CD8-positive, alpha-beta memory T cell (primary cell): ENCODE measurements at regions not wholly inside any gene's neighbourhood (a gene's known extent, or its start where the extent isn't known, plus 50 kb on each side); places are given as distances from the start of the nearest gene placed in this dataset.

Experiments used
- CTCF ChIA-PET: fragments of 350-600 bp; sonication (Branson Sonifier 250); formaldehyde crosslinking; loops from one replicate; lab custom pipeline; 2021; ENCODE audit warnings: antibody characterized with exemption; lab: Charles Lee
- POLR2A ChIA-PET: fragments of 350-600 bp; sonication (Branson Sonifier 250); formaldehyde crosslinking; loops from one replicate; lab custom pipeline; 2021; ENCODE audit warnings: antibody characterized with exemption; lab: Charles Lee
- DNase-seq, 5 donors: peaks; one replicate each; pipeline versions ENCODE4 v3.0.0 to v3.0.0-alpha.2; 2020 to 2022; ENCODE audit warnings: mixed read lengths in 1 of 5
- H3K27ac ChIP-seq: one replicate; pipeline ENCODE4 v1.7.0; 2013; ENCODE audit warnings: low read depth, mild to moderate bottlenecking, low read length, moderate library complexity
- H3K27me3 ChIP-seq: 2 replicates; pipeline ENCODE4 v1.7.0; 2013; ENCODE audit warnings: low read length, mild to moderate bottlenecking; ENCODE audit not compliant: insufficient read depth, poor library complexity, severe bottlenecking
- H3K36me3 ChIP-seq: 2 replicates; pipeline ENCODE4 v1.7.0; 2013; ENCODE audit warnings: mild to moderate bottlenecking, low read length, moderate library complexity; ENCODE audit not compliant: insufficient read depth
- H3K4me1 ChIP-seq: 2 replicates; pipeline ENCODE4 v1.7.0; 2013; ENCODE audit warnings: mild to moderate bottlenecking, low read length, moderate library complexity; ENCODE audit not compliant: insufficient read depth
- H3K4me3 ChIP-seq: 2 replicates; pipeline ENCODE4 v1.7.0; 2013; ENCODE audit warnings: mild to moderate bottlenecking, low read length
- H3K9me3 ChIP-seq: 2 replicates; pipeline ENCODE4 v1.7.0; 2013; ENCODE audit warnings: mild to moderate bottlenecking, low read length
- H3K27ac Mint-ChIP-seq, 8 donors: one replicate each; pipeline ENCODE4 v1.8.0; 2020 to 2021; ENCODE audit warnings: mixed read lengths in 8 of 8, mild to moderate bottlenecking in 6 of 8, inconsistent platforms in 3 of 8, moderate library complexity in 3 of 8
- H3K27me3 Mint-ChIP-seq, 2 donors: one replicate each; pipeline ENCODE4 v1.8.0; 2020 to 2021; ENCODE audit warnings: mixed read lengths in 2 of 2, mild to moderate bottlenecking in 1 of 2, moderate library complexity in 1 of 2
- H3K36me3 Mint-ChIP-seq, 3 donors: one replicate each; pipeline ENCODE4 v1.8.0; 2020 to 2021; ENCODE audit warnings: mixed read lengths in 3 of 3, inconsistent platforms in 1 of 3, mild to moderate bottlenecking in 1 of 3
- H3K4me1 Mint-ChIP-seq, 3 donors: one replicate each; pipeline ENCODE4 v1.8.0; 2020 to 2021; ENCODE audit warnings: mixed read lengths in 3 of 3, inconsistent platforms in 1 of 3, mild to moderate bottlenecking in 1 of 3
- H3K4me3 Mint-ChIP-seq, 7 donors: one replicate each; pipeline ENCODE4 v1.8.0; 2020 to 2021; ENCODE audit warnings: mixed read lengths in 7 of 7, mild to moderate bottlenecking in 6 of 7, moderate library complexity in 4 of 7, inconsistent platforms in 2 of 7
- H3K9me3 Mint-ChIP-seq, 5 donors: one replicate each; pipeline ENCODE4 v1.8.0; 2020 to 2022; ENCODE audit warnings: mixed read lengths in 5 of 5, mild to moderate bottlenecking in 3 of 5, moderate library complexity in 2 of 5, inconsistent platforms in 1 of 5

GRCh38 chr7:57362868-57363267, 87.1 kb upstream of the ZNF716 start:
- no peaks in the 10 kb centered on the region for H3K27me3 ChIP-seq
- H3K27ac ChIP-seq: no peak overlapping the region
- H3K36me3 ChIP-seq: no peaks in the 10 kb centered on the region
- no peak for DNase-seq
- Mint-ChIP-seq H3K27me3 (peaks cover 0 to 2% of the 10 kb centered on the region in 2 donors), H3K36me3 (no peaks in the 10 kb centered on the region), H3K4me1 (no peaks in the 10 kb centered on the region), H3K9me3 (peaks cover 16 to 63% (median 27%) of the 10 kb centered on the region in 5 donors), H3K27ac (no peak overlapping the region), H3K4me3 (no peak overlapping the region)
- H3K9me3 ChIP-seq: no peaks in the 10 kb centered on the region
- H3K4me1 ChIP-seq: no peaks in the 10 kb centered on the region
- ChIA-PET POLR2A (no interaction called here), CTCF (no interaction called here)
- no peak overlapping the region for H3K4me3 ChIP-seq

DNA sequence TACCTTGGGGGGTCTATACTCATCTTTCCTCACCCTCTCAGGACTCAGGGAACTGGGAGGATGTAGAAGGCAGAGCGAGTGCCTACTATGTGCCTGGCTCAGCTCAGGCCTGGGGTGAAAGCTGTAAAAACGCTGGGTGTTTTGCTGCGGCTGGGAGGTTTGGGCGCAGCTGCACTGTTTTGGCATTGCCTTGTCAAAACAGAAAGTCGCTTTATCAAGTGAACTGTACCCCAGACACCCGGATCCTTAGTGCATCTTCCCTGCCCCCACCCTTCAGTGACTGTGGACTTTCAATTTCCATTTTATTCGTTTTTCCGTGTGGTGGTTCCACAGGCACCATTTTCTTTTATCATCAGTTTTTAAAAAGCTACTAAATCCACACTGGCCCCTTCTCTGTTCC, 86.7 kb upstream of the ZNF716 start:
- no peak overlapping the region for H3K27ac Mint-ChIP-seq
- no peaks in the 10 kb centered on the region for H3K4me1 Mint-ChIP-seq

DNA sequence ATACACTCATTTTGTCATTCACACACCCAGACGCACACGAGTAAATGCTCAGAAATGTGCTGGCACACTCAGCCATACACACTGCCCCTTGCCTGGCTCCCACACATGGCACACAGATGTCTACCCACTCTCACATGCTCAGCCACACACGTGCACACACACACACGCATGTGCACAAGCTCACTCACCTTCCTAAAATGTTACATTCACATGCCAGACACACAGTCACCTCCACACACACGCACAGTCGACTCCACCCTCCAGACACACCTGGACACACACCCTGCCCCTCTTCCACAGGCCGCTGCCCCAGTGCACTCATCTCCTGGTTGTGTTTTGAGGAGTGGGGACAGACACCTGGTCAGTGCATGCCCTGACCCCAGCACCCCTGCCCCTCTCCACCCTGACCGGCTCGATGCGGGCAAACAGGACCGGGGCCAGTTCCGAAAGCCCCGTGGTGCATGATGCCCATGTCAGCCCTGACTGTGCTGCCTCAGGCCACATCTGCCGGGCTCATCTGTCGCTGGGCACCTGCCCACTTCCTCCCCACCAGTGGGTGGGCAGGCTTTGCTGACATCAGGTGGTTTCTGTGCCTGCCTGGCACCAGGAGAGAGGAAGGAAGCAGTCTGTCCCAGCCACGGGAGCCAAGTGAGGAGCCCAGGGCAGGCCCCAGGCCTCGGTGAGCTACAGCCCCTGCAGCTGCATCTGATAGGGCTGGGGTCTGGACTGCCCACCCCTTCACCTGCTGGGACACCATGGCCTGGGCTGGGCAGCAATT, 84.9 kb upstream of the ZNF716 start:
- H3K9me3 ChIP-seq: no peaks in the 10 kb centered on the region
- Mint-ChIP-seq H3K36me3 (no peaks in the 10 kb centered on the region), H3K27ac (peak overlapping the region in 1 of 8 donors; percentile 70), H3K9me3 (peaks cover 11 to 61% (median 27%) of the 10 kb centered on the region in 5 donors), H3K4me1 (no peaks in the 10 kb centered on the region), H3K4me3 (no peak overlapping the region), H3K27me3 (peaks cover 0 to 2% of the 10 kb centered on the region in 2 donors)
- POLR2A ChIA-PET: no interaction called here
- H3K27ac ChIP-seq: no peak overlapping the region
- no peaks in the 10 kb centered on the region for H3K4me1 ChIP-seq
- no peaks in the 10 kb centered on the region for H3K27me3 ChIP-seq
- CTCF ChIA-PET: no interaction called here
- no peak for DNase-seq
- H3K36me3 ChIP-seq: no peaks in the 10 kb centered on the region
- no peak overlapping the region for H3K4me3 ChIP-seq

More for the DNA sequence above, 86.7 kb upstream of the ZNF716 start:
- peaks cover 0 to 2% of the 10 kb centered on the region in 2 donors for H3K27me3 Mint-ChIP-seq
- no peak overlapping the region for H3K27ac ChIP-seq
- CTCF ChIA-PET: no interaction called here
- no peaks in the 10 kb centered on the region for H3K9me3 ChIP-seq
- H3K36me3 ChIP-seq: no peaks in the 10 kb centered on the region
- no peaks in the 10 kb centered on the region for H3K4me1 ChIP-seq
- H3K9me3 Mint-ChIP-seq: peaks cover 18 to 63% (median 28%) of the 10 kb centered on the region in 5 donors
- no peaks in the 10 kb centered on the region for H3K27me3 ChIP-seq
- H3K4me3 ChIP-seq: no peak overlapping the region
- POLR2A ChIA-PET: no interaction called here
- H3K4me3 Mint-ChIP-seq: no peak overlapping the region
- DNase-seq: no peak
- H3K36me3 Mint-ChIP-seq: no peaks in the 10 kb centered on the region

- Mint-ChIP-seq H3K27ac (no peak overlapping the region), H3K27me3 (peaks cover 0 to 2% of the 10 kb centered on the region in 2 donors), H3K36me3 (no peaks in the 10 kb centered on the region), H3K4me1 (no peaks in the 10 kb centered on the region), H3K4me3 (no peak overlapping the region), H3K9me3 (peaks cover 10 to 57% (median 24%) of the 10 kb centered on the region in 5 donors)
- Histone ChIP-seq H3K27me3 (no peaks in the 10 kb centered on the region), H3K9me3 (no peaks in the 10 kb centered on the region), H3K4me3 (no peak overlapping the region), H3K36me3 (no peaks in the 10 kb centered on the region), H3K27ac (no peak overlapping the region), H3K4me1 (no peaks in the 10 kb centered on the region)
- ChIA-PET CTCF (no interaction called here), POLR2A (no interaction called here)
- no peak for DNase-seq
Observed at GRCh38 chr7:57367171-57367570, 82.8 kb upstream of the ZNF716 start.

- no peak for DNase-seq
- no peak overlapping the region for H3K4me3 ChIP-seq
- H3K9me3 ChIP-seq: no peaks in the 10 kb centered on the region
- ChIA-PET POLR2A (no interaction called here), CTCF (no interaction called here)
- H3K9me3 Mint-ChIP-seq: peaks cover 10 to 45% (median 31%) of the 10 kb centered on the region in 5 donors
- no peaks in the 10 kb centered on the region for H3K36me3 ChIP-seq
- no peak overlapping the region for H3K27ac Mint-ChIP-seq
- H3K27me3 Mint-ChIP-seq: no peaks in the 10 kb centered on the region
- H3K36me3 Mint-ChIP-seq: no peaks in the 10 kb centered on the region
- no peaks in the 10 kb centered on the region for H3K4me1 Mint-ChIP-seq
- H3K4me3 Mint-ChIP-seq: no peak overlapping the region
- H3K27ac ChIP-seq: no peak overlapping the region
- H3K27me3 ChIP-seq: no peaks in the 10 kb centered on the region
- no peaks in the 10 kb centered on the region for H3K4me1 ChIP-seq
Observed at GRCh38 chr7:57370066-57370738, 79.8 kb upstream of the ZNF716 start.

DNA sequence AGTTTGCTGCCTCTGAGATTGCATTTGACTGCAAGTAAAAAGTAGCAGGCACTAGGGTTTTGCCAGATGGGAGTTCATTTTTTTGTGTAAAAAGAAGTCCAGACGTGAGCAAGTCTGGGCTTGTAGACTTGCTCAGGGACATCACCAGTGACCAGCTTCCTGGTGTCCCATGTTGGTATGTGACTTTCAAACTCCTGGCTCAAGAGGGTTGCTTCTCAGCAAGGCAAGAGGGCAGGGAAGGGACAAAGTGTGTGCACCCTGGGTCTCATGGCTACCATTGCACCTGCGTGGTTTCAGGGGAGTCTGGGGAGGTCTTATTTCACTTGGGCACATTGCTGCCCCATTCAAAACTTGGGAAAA, 79.3 kb upstream of the ZNF716 start:
- DNase-seq: no peak
- ChIA-PET CTCF (no interaction called here), POLR2A (no interaction called here)
- Mint-ChIP-seq H3K27ac (no peak overlapping the region), H3K4me1 (no peaks in the 10 kb centered on the region), H3K9me3 (peaks cover 10 to 50% (median 32%) of the 10 kb centered on the region in 5 donors), H3K4me3 (no peak overlapping the region), H3K27me3 (no peaks in the 10 kb centered on the region), H3K36me3 (no peaks in the 10 kb centered on the region)
- Histone ChIP-seq H3K4me1 (no peaks in the 10 kb centered on the region), H3K36me3 (no peaks in the 10 kb centered on the region), H3K27me3 (no peaks in the 10 kb centered on the region), H3K4me3 (no peak overlapping the region), H3K27ac (no peak overlapping the region), H3K9me3 (no peaks in the 10 kb centered on the region)

DNA sequence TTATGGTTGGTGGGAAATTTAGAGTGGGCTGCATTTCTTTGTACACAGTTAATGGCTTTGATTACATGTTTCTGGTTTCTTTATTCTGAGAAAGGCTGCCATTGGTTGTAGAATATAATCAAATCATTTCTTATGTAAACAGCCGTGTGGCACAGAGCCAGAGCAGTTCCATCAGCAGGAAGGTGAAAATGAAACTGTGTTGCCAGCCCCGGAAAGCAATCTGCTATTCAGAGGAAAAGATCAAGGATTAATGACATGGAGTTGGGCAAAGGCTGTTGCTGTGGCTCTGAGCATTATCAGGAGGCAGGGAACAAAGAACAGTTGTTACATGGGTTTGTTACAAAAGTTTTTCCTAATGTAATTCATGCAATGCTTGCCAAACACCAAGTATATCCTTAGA, 74.2 kb upstream of the ZNF716 start:
- H3K4me3 ChIP-seq: no peak overlapping the region
- ChIA-PET CTCF (no interaction called here), POLR2A (no interaction called here)
- Mint-ChIP-seq H3K36me3 (no peaks in the 10 kb centered on the region), H3K4me1 (no peaks in the 10 kb centered on the region), H3K4me3 (no peak overlapping the region), H3K27me3 (no peaks in the 10 kb centered on the region), H3K27ac (no peak overlapping the region), H3K9me3 (peaks cover 11 to 52% (median 30%) of the 10 kb centered on the region in 5 donors)
- H3K9me3 ChIP-seq: no peaks in the 10 kb centered on the region
- no peaks in the 10 kb centered on the region for H3K4me1 ChIP-seq
- no peak overlapping the region for H3K27ac ChIP-seq
- no peaks in the 10 kb centered on the region for H3K27me3 ChIP-seq
- DNase-seq: no peak
- no peaks in the 10 kb centered on the region for H3K36me3 ChIP-seq

DNA sequence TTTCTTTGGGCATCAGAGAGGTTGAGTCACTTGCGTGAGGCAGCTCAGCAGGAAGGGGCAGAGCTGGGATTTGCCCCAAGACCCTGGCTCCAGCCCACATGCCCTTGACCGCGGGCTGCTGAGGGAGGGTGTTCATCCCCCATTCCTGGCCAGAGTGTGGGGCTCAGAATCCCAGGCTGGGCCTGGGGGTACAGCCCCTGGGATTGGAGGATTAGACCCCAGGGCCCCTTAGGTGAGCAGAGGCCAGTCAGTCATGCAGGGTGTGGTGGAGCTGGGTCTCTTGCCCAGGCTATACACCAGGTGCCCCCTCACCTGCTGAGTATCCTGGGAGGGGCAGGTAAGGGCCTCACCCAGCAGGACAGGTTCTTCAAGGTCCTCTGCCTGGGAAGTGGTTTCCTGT, 68.4 kb upstream of the ZNF716 start:
- no peaks in the 10 kb centered on the region for H3K9me3 ChIP-seq
- DNase-seq: no peak
- Mint-ChIP-seq H3K27me3 (peaks cover 0 to 1% of the 10 kb centered on the region in 2 donors), H3K9me3 (peaks cover 12 to 47% (median 18%) of the 10 kb centered on the region in 5 donors), H3K4me3 (no peak overlapping the region), H3K4me1 (no peaks in the 10 kb centered on the region), H3K27ac (no peak overlapping the region), H3K36me3 (no peaks in the 10 kb centered on the region)
- POLR2A ChIA-PET: no interaction called here
- no peaks in the 10 kb centered on the region for H3K36me3 ChIP-seq
- no peaks in the 10 kb centered on the region for H3K27me3 ChIP-seq
- no peak overlapping the region for H3K27ac ChIP-seq
- CTCF ChIA-PET: no interaction called here
- no peak overlapping the region for H3K4me3 ChIP-seq
- no peaks in the 10 kb centered on the region for H3K4me1 ChIP-seq
